Thymus (tissue), 11 donors: ENCODE measurements at regions not wholly inside any gene's neighbourhood (a gene's known extent, or its start where the extent isn't known, plus 50 kb on each side); places are given as distances from the start of the nearest gene placed in this dataset.
"Not testable (repeated sequence)": the region's sequence is repeated elsewhere in the genome, so short reads cannot be mapped to it uniquely, and the experiment has no call there.

ENCODE experiments used
- DNase-seq, 9 donors: peaks; one replicate each; pipeline ENCODE4 v3.0.0-alpha.2; 2013; ENCODE audit warnings: low spot score in 9 of 9, low read depth in 6 of 9, missing footprints in 1 of 9
- H3K27ac ChIP-seq, 2 donors: one replicate each; pipeline ENCODE4 v1.5.1; 2013; ENCODE audit warnings: control low read depth in 1 of 2, low read depth in 1 of 2, low read length in 1 of 2, mild to moderate bottlenecking in 1 of 2, moderate library complexity in 1 of 2
- H3K27me3 ChIP-seq, 2 donors: one replicate each; pipeline ENCODE4 v1.5.1; 2013; ENCODE audit warnings: low read length in 1 of 2; ENCODE audit not compliant: control insufficient read depth in 2 of 2, insufficient read depth in 1 of 2
- H3K36me3 ChIP-seq, 2 donors: one replicate each; pipeline ENCODE4 v1.5.1; 2013; ENCODE audit warnings: low read length in 1 of 2, mild to moderate bottlenecking in 1 of 2, moderate library complexity in 1 of 2; ENCODE audit not compliant: control insufficient read depth in 2 of 2, insufficient read depth in 2 of 2
- H3K4me1 ChIP-seq, 2 donors: one replicate each; pipeline ENCODE4 v1.5.1; 2013; ENCODE audit warnings: low read length in 2 of 2; ENCODE audit not compliant: control insufficient read depth in 2 of 2, insufficient read depth in 2 of 2
- H3K4me3 ChIP-seq, 2 donors: one replicate each; pipeline ENCODE4 v1.5.1; 2013; ENCODE audit warnings: low read length in 2 of 2, control low read depth in 1 of 2, mild to moderate bottlenecking in 1 of 2
- H3K9me3 ChIP-seq, 2 donors: one replicate each; pipeline ENCODE4 v1.5.1; 2013; ENCODE audit warnings: low read length in 1 of 2, mild to moderate bottlenecking in 1 of 2; ENCODE audit not compliant: control insufficient read depth in 2 of 2, insufficient read depth in 1 of 2
- WGBS: extraction: QIAGEN DNeasy Blood & Tissue Kit; methylation state at CpG from one replicate; pipeline ENCODE4 v1.1.7; 2013; 5-methylcytosine and 5-hydroxymethylcytosine counted together
- donor health status: healthy.

DNA sequence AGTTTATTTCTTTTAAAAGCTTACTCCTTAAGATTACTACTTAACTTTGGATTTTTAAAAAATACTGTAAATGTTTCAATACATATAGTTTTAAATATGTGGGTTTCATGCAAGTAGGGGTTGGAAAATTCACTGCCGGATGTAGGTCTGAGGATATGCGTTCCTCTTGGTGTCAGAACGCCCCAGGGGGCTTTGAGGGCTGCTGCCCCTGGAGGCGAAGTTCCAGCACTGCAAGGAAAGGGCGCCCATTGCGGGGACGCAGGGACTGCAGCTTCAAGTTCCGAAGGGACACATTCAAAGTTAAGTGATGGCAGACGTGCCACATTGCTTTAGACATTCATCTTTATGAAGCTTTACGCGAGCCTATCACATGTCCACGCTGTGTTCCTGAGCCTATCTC is 152.9 kb downstream of the SOD2 start:
- Histone ChIP-seq H3K36me3 (no peaks in the 10 kb centered on the region), H3K4me1 (no peaks in the 10 kb centered on the region), H3K4me3 (no peak overlapping the region), H3K27me3 (no peaks in the 10 kb centered on the region), H3K9me3 (no peaks in the 10 kb centered on the region), H3K27ac (no peak overlapping the region)
- DNase-seq = no peak
- 50% methylated on average over 12 of the region's 12 CpGs for WGBS

DNA sequence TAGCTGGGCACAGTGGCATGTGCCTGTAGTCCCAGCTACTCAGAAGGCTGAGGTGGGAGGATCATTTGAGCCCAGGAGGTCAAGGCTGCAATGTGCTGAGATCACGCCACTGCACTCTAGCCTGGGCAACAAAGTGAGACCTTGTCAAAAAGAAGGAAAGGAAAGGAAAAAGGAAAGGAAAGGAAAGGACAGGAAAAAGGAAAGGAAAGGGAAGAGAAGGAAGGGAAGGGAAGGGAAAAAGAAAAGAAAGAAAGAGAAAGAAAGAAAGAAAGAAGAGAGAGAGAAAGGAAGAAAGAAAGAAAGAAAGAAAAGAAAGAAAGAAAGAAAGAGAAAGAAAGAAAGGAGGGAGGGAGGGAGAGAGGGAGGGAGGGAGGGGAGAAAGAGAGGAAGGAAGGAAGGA is 155.0 kb downstream of the SOD2 start:
- H3K4me3 ChIP-seq, H3K36me3 ChIP-seq, H3K9me3 ChIP-seq, H3K27me3 ChIP-seq, H3K4me1 ChIP-seq, H3K27ac ChIP-seq, DNase-seq: not testable (repeated sequence)
- WGBS = 89% methylated on average over 1 of the region's 1 CpG

DNA sequence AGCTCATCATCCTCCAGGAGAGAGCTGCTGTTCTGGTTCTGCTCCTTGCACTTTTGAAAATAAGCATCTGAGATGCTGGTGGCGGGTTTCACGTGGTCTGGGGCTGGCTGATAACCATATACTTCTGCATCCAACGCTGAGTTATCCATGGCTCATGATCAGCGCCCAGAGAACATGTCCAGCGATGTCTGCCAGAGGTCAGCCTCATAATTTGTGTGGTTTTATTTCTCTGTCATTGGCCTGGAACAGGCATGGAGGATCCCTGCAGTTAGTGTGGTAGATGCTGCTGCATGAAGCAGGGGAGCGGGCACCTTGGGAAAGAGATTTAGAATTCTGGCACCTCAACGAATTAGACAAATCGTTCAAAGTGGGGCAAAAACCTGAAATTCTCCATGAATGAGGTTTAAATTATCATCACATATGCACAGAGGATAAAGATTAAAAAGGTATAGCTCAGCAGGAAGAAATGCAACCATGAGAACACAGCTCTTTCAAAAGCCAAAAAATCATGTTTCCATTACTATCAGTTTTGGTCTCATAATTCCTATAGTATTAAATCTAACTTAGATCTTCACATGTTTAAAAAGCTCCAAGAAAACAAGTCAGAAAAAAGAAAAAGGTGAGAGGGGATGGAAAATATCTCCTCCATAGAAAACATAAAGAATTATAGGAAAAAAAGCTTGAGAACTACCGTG is 157.2 kb downstream of the SOD2 start:
- no peaks in the 10 kb centered on the region for H3K27me3 ChIP-seq
- H3K9me3 ChIP-seq = no peaks in the 10 kb centered on the region
- H3K36me3 ChIP-seq = no peaks in the 10 kb centered on the region
- no peak overlapping the region for H3K27ac ChIP-seq
- H3K4me1 ChIP-seq = no peaks in the 10 kb centered on the region
- 97% methylated on average over 9 of the region's 9 CpGs for WGBS
- no peak overlapping the region for H3K4me3 ChIP-seq
- DNase-seq = no peak

GRCh38 chr6:159533568-159533967 is 159.5 kb downstream of the SOD2 start:
- no peaks in the 10 kb centered on the region for H3K4me1 ChIP-seq
- no peak overlapping the region for H3K27ac ChIP-seq
- WGBS = 85% methylated on average over 6 of the region's 6 CpGs
- no peak for DNase-seq
- H3K9me3 ChIP-seq = no peaks in the 10 kb centered on the region
- no peaks in the 10 kb centered on the region for H3K27me3 ChIP-seq
- no peak overlapping the region for H3K4me3 ChIP-seq
- no peaks in the 10 kb centered on the region for H3K36me3 ChIP-seq

- WGBS = 96% methylated on average over 1 of the region's 1 CpG
Measured at GRCh38 chr6:159533016-159533415, 160.0 kb downstream of the SOD2 start.

DNA sequence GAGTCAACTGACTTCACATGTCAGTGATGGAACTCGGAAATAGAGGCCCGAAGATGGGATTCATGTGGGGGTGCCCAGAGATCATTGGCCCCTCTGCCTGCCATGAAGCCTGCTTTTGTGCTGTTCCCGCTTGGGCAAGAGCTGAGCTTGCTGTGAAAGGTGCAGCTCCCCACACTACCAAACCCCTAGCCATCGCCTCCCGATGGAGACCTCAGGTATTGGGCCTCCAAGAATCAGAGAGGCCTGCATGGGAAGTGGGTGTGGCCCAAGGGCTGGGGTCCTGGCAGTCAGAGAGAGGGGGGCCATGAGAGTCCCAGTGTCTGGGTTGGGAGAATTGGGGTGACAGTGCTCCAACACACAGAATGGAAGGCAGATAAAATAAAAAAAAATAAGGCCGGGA is 160.9 kb downstream of the SOD2 start:
- Histone ChIP-seq H3K27me3 (no peaks in the 10 kb centered on the region), H3K36me3 (no peaks in the 10 kb centered on the region), H3K4me1 (no peaks in the 10 kb centered on the region), H3K4me3 (no peak overlapping the region), H3K9me3 (no peaks in the 10 kb centered on the region), H3K27ac (no peak overlapping the region)
- no peak for DNase-seq
- 94% methylated on average over 6 of the region's 6 CpGs for WGBS

More at GRCh38 chr6:159533016-159533415, 160.0 kb downstream of the SOD2 start:
- Histone ChIP-seq H3K36me3 (no peaks in the 10 kb centered on the region), H3K4me1 (no peaks in the 10 kb centered on the region), H3K9me3 (no peaks in the 10 kb centered on the region), H3K27ac (no peak overlapping the region), H3K27me3 (no peaks in the 10 kb centered on the region), H3K4me3 (no peak overlapping the region)
- DNase-seq = no peak

- Histone ChIP-seq H3K27ac (no peak overlapping the region), H3K4me1 (no peaks in the 10 kb centered on the region), H3K9me3 (no peaks in the 10 kb centered on the region), H3K4me3 (no peak overlapping the region), H3K27me3 (no peaks in the 10 kb centered on the region), H3K36me3 (no peaks in the 10 kb centered on the region)
- 97% methylated on average over 7 of the region's 7 CpGs for WGBS
- DNase-seq = no peak
Measured at GRCh38 chr6:159529934-159530333, 163.1 kb downstream of the SOD2 start.

GRCh38 chr6:159527351-159527750 is 165.7 kb downstream of the SOD2 start:
- 97% methylated on average over 1 of the region's 1 CpG for WGBS
- H3K36me3 ChIP-seq = no peaks in the 10 kb centered on the region

GRCh38 chr6:159525445-159526025 is 167.5 kb downstream of the SOD2 start:
- WGBS = 48% methylated on average over 9 of the region's 9 CpGs
- Histone ChIP-seq H3K4me1 (no peaks in the 10 kb centered on the region), H3K36me3 (no peaks in the 10 kb centered on the region), H3K9me3 (no peaks in the 10 kb centered on the region), H3K27me3 (no peaks in the 10 kb centered on the region), H3K27ac (no peak overlapping the region), H3K4me3 (no peak overlapping the region)
- DNase-seq = no peak

More at GRCh38 chr6:159527351-159527750, 165.7 kb downstream of the SOD2 start:
- no peaks in the 10 kb centered on the region for H3K9me3 ChIP-seq
- no peak overlapping the region for H3K4me3 ChIP-seq
- no peak for DNase-seq
- no peak overlapping the region for H3K27ac ChIP-seq
- no peaks in the 10 kb centered on the region for H3K4me1 ChIP-seq
- H3K27me3 ChIP-seq = no peaks in the 10 kb centered on the region
